OCI-LY3 (cell line): ENCODE measurements at regions not wholly inside any gene's neighbourhood (a gene's known extent, or its start where the extent isn't known, plus 50 kb on each side); places are given as distances from the start of the nearest gene placed in this dataset.

Source experiments
- H2AFZ ChIP-seq: fragments of 200-600, 300-600 bp; shearing (Covaris generic); 2 replicates; pipeline ENCODE4 v1.6.0; 2014; ENCODE audit warnings: antibody characterized with exemption, low read depth, low read length
- H3K27ac ChIP-seq: fragments of 200-600, 300-600 bp; sonication (generic); 2 replicates; pipeline ENCODE4 v1.5.1; 2014; ENCODE audit warnings: mild to moderate bottlenecking, low read length, moderate library complexity, mixed read lengths
- H3K27me3 ChIP-seq: fragments of 200-600, 300-600 bp; sonication (generic); 2 replicates; pipeline ENCODE4 v1.6.1; 2014; ENCODE audit warnings: low read depth, low read length, mixed read lengths
- H3K36me3 ChIP-seq: fragments of 200-600, 300-600 bp; sonication (generic); replicated peaks from 2 replicates; pipeline ENCODE3; 2014; ENCODE audit warnings: low read depth, low read length, mixed read lengths
- H3K4me1 ChIP-seq: fragments of 300-600, 200-600 bp; sonication (generic); 2 replicates; pipeline ENCODE4 v1.6.1; 2014; ENCODE audit warnings: low read length, mixed read lengths
- H3K4me2 ChIP-seq: fragments of 200-600, 300-600 bp; sonication (generic); 2 replicates; pipeline ENCODE4 v1.6.1; 2014; ENCODE audit warnings: low read length, mixed read lengths
- H3K4me3 ChIP-seq: fragments of 300-600, 200-600 bp; sonication (generic); 2 replicates; pipeline ENCODE4 v1.5.1; 2014; ENCODE audit warnings: antibody characterized with exemption, mild to moderate bottlenecking, low read length, moderate library complexity
- H3K79me2 ChIP-seq: fragments of 300-600, 200-600 bp; shearing (Covaris generic); 2 replicates; pipeline ENCODE4 v1.6.1; 2014; ENCODE audit warnings: mild to moderate bottlenecking, low read length, mixed read lengths
- H3K9ac ChIP-seq: fragments of 300-600, 200-600 bp; shearing (Covaris generic); 2 replicates; pipeline ENCODE4 v1.6.0; 2014; ENCODE audit warnings: mild to moderate bottlenecking, low read length, moderate library complexity
- H3K9me3 ChIP-seq: fragments of 200-600, 300-600 bp; shearing (Covaris generic); 2 replicates; pipeline ENCODE4 v1.6.1; 2014; ENCODE audit warnings: low read length, mixed read lengths; ENCODE audit not compliant: insufficient read depth
- H4K20me1 ChIP-seq: fragments of 200-600, 300-600 bp; sonication (generic); 2 replicates; pipeline ENCODE4 v1.6.1; 2016; ENCODE audit warnings: low read length, mixed read lengths; ENCODE audit not compliant: insufficient read depth
- EZH2phosphoT487 ChIP-seq: fragments of 200-600 bp; shearing (Covaris generic); IDR thresholded peaks from 2 replicates; pipeline ENCODE4 v1.6.1; 2018; ENCODE audit warnings: antibody characterized with exemption, mixed run types, low read depth
- TF ChIP-seq, protein P1 (sequence below): fragments of 200-600, 300-600 bp; sonication (generic); IDR thresholded peaks from 2 replicates; pipeline ENCODE4 v1.5.1; 2014; ENCODE audit warnings: antibody characterized with exemption, low read length, low read depth

DNA sequence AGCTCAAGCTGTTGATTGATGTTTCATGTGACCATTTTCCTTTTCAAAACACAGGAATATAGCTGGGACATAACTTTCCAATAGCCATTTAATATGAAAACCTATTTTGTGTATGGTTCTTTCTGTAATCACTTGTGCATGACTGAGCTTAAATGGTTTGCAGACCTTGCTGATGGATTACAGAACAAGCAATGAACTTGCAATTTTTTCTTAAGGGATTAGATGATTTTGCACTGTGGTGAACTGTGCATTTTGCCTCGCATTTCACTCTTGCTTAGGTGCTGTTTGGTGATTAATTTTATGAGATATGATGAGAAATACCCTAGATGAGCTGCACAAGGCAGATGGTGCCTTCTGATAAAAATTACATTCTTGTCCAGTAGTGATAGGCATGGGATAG, 419.0 kb upstream of the FBXO33 start:
- no peak overlapping the region for H3K4me3 ChIP-seq
- TF ChIP-seq, protein P1, sequence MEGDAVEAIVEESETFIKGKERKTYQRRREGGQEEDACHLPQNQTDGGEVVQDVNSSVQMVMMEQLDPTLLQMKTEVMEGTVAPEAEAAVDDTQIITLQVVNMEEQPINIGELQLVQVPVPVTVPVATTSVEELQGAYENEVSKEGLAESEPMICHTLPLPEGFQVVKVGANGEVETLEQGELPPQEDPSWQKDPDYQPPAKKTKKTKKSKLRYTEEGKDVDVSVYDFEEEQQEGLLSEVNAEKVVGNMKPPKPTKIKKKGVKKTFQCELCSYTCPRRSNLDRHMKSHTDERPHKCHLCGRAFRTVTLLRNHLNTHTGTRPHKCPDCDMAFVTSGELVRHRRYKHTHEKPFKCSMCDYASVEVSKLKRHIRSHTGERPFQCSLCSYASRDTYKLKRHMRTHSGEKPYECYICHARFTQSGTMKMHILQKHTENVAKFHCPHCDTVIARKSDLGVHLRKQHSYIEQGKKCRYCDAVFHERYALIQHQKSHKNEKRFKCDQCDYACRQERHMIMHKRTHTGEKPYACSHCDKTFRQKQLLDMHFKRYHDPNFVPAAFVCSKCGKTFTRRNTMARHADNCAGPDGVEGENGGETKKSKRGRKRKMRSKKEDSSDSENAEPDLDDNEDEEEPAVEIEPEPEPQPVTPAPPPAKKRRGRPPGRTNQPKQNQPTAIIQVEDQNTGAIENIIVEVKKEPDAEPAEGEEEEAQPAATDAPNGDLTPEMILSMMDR: no peak
- TF ChIP-seq EZH2phosphoT487: no peak

DNA sequence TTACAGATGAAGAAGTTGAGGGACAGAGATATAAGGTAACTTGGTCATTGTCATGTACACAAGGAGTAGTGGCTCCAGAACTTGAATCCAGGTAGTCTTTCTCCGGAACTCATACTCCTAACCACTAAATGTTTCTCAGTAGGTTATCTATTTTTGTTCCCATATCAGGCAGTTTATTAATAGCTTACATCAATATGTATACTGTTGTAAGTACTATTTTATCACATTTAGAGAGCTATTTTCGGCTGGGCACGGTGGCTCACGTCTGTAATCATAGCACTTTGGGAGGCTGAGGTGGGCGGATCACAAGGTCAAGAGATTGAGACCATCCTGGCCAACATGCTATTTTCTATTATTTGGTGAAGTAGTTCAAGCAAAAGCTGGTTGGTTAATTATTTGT, 415.6 kb upstream of the FBXO33 start:
- H3K4me1 ChIP-seq: no peaks in the 10 kb centered on the region
- no peak overlapping the region for H3K9ac ChIP-seq
- no peak overlapping the region for H3K4me3 ChIP-seq
- H2AFZ ChIP-seq: no peak overlapping the region
- no peaks in the 10 kb centered on the region for H4K20me1 ChIP-seq
- no peak for TF ChIP-seq EZH2phosphoT487
- TF ChIP-seq, protein P1: no peak
- H3K4me2 ChIP-seq: no peak overlapping the region
- H3K79me2 ChIP-seq: no peaks in the 10 kb centered on the region
- no peak overlapping the region for H3K27ac ChIP-seq
- no peaks in the 10 kb centered on the region for H3K36me3 ChIP-seq
- no peaks in the 10 kb centered on the region for H3K27me3 ChIP-seq
- H3K9me3 ChIP-seq: no peaks in the 10 kb centered on the region

More for the DNA sequence above, 419.0 kb upstream of the FBXO33 start:
- H3K36me3 ChIP-seq: no peaks in the 10 kb centered on the region
- H3K27ac ChIP-seq: no peak overlapping the region
- H2AFZ ChIP-seq: no peak overlapping the region
- no peaks in the 10 kb centered on the region for H3K4me1 ChIP-seq
- H4K20me1 ChIP-seq: no peaks in the 10 kb centered on the region
- H3K9ac ChIP-seq: no peak overlapping the region
- H3K27me3 ChIP-seq: no peaks in the 10 kb centered on the region
- no peaks in the 10 kb centered on the region for H3K79me2 ChIP-seq
- no peaks in the 10 kb centered on the region for H3K9me3 ChIP-seq
- no peak overlapping the region for H3K4me2 ChIP-seq

DNA sequence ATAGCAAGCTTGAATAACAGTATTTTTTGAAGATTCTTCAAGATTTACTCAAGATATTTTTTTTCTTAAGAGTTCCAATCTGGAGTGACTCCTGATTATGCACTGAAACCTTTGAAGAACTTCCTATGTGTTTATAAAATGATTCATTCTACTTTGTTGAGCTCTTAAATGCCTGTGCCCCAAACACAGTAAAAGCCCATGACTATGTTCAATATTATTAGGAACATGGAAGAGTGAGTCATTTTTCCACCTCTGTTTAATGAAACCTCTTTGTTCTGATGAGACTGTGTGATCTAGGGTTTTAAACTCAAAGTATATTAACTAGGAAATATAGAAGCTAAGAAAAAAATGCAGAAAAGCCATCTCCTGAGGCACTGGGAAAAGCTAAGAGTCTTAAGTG, 415.0 kb upstream of the FBXO33 start:
- Histone ChIP-seq H3K27ac (no peak overlapping the region), H3K9ac (no peak overlapping the region), H3K79me2 (no peaks in the 10 kb centered on the region), H4K20me1 (no peaks in the 10 kb centered on the region), H3K4me2 (no peak overlapping the region), H3K36me3 (no peaks in the 10 kb centered on the region), H3K4me1 (no peaks in the 10 kb centered on the region), H2AFZ (no peak overlapping the region), H3K4me3 (no peak overlapping the region), H3K27me3 (no peaks in the 10 kb centered on the region), H3K9me3 (no peaks in the 10 kb centered on the region)
- no peak for TF ChIP-seq EZH2phosphoT487
- TF ChIP-seq, protein P1: no peak

DNA sequence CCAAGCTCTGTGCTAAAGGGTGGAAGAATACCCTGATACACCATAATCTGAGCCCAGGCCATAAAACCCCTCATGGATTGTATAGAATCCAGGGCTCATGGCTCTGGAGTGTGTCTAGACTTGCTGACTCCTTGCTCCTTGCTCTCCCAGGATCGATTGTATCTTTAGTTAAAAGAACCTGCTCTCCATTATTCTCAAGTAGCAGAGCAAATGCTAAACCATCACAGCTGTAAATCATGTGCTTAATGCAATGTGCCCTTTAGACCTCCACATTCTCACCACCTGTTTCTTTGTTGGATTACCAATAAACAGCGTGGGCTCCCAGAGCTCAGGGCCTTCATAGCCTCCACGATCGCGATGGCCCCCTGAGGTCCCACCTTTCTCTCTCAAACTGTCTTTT, 411.6 kb upstream of the FBXO33 start:
- Histone ChIP-seq H3K4me3 (no peak overlapping the region), H3K4me2 (no peak overlapping the region), H3K27ac (no peak overlapping the region), H4K20me1 (no peaks in the 10 kb centered on the region), H3K79me2 (no peaks in the 10 kb centered on the region), H3K4me1 (no peaks in the 10 kb centered on the region), H3K27me3 (no peaks in the 10 kb centered on the region), H2AFZ (no peak overlapping the region), H3K9me3 (no peaks in the 10 kb centered on the region), H3K36me3 (no peaks in the 10 kb centered on the region), H3K9ac (no peak overlapping the region)
- TF ChIP-seq EZH2phosphoT487: no peak
- TF ChIP-seq, protein P1: no peak
